AG04449 (cell line): ENCODE measurements at regions not wholly inside any gene's neighbourhood (a gene's known extent, or its start where the extent isn't known, plus 50 kb on each side); places are given as distances from the start of the nearest gene placed in this dataset.
A peak's percentile ranks its signal among the peaks of the same experiment; 100 is the strongest.

Experiments used
- CTCF ChIA-PET: fragments of 350-600 bp; formaldehyde crosslinking; extraction: SDS; loops from one replicate; lab custom pipeline; 2021; ENCODE audit warnings: antibody characterized with exemption; lab: Yijun Ruan, JAX
- POLR2A ChIA-PET: fragments of 400-600, 350-600 bp; formaldehyde crosslinking; extraction: SDS; loops from one replicate; lab custom pipeline; 2020; ENCODE audit warnings: antibody characterized with exemption, inconsistent platforms; lab: Yijun Ruan, JAX
- DNase-seq: peaks from one replicate; pipeline ENCODE4 v3.0.0-alpha.2; 2010; ENCODE audit warnings: low read depth, low spot score
- H3K4me3 ChIP-seq: 2 replicates; pipeline ENCODE4 v1.5.1; 2011; ENCODE audit warnings: low read depth, mild to moderate bottlenecking, control low read depth, low read length
- TF ChIP-seq, protein P1 (sequence below): IDR thresholded peaks from one replicate; pipeline ENCODE4 v1.5.1; 2011; ENCODE audit warnings: mild to moderate bottlenecking, moderate library complexity, low read length, control low read depth, inconsistent platforms; ENCODE audit not compliant: insufficient read depth; ENCODE audit errors: missing control alignments

DNA sequence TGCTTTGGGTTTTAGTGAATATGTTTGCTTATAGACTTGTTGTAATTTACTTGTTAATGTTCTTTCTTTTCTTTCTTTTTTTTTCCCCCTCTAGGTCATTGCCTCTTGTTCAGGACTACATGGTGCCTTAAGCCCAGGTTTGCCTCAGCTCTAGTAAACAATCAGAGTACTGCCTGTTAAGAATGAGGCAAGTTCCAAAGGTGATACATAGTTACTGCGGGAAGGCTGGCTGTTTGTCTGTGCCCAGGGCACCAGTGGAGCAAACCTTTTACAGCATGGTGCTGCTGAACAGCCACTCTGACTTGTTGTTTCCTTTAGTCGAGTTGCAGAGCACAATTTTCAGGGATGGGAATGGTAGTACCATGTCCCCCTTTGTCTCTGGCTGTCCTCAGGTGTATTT, 517.2 kb downstream of the NYAP2 start:
- POLR2A ChIA-PET: no interaction called here
- TF ChIP-seq, protein P1, sequence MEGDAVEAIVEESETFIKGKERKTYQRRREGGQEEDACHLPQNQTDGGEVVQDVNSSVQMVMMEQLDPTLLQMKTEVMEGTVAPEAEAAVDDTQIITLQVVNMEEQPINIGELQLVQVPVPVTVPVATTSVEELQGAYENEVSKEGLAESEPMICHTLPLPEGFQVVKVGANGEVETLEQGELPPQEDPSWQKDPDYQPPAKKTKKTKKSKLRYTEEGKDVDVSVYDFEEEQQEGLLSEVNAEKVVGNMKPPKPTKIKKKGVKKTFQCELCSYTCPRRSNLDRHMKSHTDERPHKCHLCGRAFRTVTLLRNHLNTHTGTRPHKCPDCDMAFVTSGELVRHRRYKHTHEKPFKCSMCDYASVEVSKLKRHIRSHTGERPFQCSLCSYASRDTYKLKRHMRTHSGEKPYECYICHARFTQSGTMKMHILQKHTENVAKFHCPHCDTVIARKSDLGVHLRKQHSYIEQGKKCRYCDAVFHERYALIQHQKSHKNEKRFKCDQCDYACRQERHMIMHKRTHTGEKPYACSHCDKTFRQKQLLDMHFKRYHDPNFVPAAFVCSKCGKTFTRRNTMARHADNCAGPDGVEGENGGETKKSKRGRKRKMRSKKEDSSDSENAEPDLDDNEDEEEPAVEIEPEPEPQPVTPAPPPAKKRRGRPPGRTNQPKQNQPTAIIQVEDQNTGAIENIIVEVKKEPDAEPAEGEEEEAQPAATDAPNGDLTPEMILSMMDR: no peak
- H3K4me3 ChIP-seq: no peak overlapping the region
- DNase-seq: no peak
- CTCF ChIA-PET: no interaction called here

DNA sequence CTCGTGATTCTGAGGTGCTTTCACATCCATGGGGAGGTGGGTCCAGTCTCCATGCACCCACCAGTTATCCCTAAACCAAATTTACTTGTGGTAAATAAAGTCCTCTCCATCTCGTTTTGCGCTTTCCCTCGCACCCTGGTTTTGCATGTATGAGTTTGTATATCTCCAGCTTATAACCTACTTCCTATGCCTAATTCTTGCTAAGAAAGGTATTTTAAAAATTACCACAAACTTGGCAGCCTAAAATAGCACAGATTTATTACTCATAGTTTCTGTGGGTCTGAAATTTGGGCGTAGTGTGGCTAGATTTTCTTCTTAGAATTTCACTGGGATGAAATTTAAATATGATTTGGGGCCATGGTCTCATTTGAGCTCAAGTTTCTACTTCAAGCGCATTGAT, 511.5 kb downstream of the NYAP2 start:
- POLR2A ChIA-PET: no interaction called here
- H3K4me3 ChIP-seq: no peak overlapping the region
- DNase-seq: no peak
- TF ChIP-seq, protein P1: no peak
- CTCF ChIA-PET: interaction anchor here (1.5 kb wide), 1 partner anchor 22 kb away, joined by 4 read pairs; no protein-coding TSS in a partner anchor

DNA sequence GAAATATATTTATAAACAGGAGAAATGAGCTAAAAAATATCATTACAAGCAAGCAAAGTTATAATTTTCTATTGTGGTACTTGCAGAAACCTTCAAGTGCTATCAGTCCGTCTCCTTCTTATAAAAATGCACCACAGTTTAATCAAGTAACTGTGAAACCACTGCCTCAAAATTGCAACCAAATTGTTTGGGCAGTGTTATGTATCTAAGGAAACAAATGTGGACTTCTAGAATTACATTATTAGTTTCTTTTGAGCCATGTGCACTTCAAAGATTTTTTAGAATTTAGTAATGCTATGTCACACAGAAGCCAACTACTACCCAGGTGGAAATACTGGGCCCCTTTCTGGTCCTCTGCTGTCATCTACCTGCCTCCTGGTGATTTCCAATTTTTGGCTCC, 495.6 kb downstream of the NYAP2 start:
- TF ChIP-seq, protein P1: no peak
- no peak for DNase-seq
- CTCF ChIA-PET: interaction anchor here (1.0 to 3.0 kb wide), 2 partner anchors 536 to 907 kb away, joined by 3 to 7 read pairs; no protein-coding TSS in a partner anchor
- H3K4me3 ChIP-seq: no peak overlapping the region
- POLR2A ChIA-PET: no interaction called here

DNA sequence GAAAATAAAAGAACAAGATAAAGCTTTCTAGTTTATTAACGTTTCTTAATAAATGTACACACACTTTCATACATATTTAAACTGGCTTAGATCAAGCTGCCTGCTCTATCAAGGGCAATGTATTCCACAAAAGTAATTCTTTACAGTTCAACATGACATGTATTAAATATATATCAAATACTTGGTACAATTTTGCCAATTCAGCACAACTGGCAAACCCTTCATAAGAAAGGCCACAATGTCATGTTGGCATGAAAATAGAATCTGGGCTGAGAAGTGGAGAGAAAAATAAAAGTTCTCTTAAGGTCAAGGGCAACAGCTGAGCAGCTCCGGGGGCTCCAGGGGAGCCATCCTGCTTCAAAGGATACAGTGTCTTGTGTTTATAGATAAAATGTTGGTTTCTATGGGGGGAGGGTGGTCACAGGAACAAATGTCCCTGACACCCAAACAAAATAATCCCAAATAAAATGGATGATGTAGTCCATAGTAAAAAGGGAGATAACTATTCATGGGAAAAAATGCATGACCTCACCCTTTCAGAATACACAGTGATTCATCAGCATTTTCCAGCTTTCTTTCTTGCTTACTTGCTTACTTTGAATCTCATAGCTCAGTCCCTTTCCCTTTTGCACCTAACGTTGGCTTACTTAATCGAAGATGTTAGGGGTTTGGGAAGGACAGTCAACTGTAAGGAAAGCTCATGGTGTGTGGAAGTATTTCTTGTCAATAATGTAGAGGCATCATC, 494.9 kb downstream of the NYAP2 start:
- CTCF ChIA-PET: interaction anchor here (1.0 to 3.0 kb wide), 2 partner anchors 536 to 908 kb away, joined by 3 to 7 read pairs; no protein-coding TSS in a partner anchor
- POLR2A ChIA-PET: no interaction called here

DNA sequence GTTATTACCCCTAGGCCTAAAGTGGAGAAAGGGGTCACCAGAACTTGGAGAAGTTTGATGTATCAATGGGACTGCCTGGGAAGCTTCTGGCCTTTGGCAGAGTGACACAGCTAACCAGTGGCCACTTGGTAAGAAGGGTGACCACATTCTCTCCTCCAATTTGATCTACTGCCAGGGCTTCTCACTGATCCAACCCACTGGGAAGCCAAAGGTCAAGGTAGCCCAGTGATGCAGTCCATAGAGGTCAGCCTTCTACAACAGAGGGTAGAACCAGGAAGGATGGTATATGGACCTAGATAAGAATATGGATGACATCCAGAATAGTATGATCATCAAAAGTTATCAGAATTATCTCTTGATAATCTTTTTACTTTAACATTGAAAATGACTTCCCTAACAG, 493.6 kb downstream of the NYAP2 start:
- ChIA-PET CTCF (interaction anchor here (3.0 kb wide), 1 partner anchor 909 kb away, joined by 7 read pairs; no protein-coding TSS in a partner anchor), POLR2A (no interaction called here)
- no peak for DNase-seq
- TF ChIP-seq, protein P1: no peak
- no peak overlapping the region for H3K4me3 ChIP-seq

More for the DNA sequence above, 494.9 kb downstream of the NYAP2 start:
- no peak overlapping the region for H3K4me3 ChIP-seq
- peak; percentile 17 for DNase-seq
- TF ChIP-seq, protein P1: no peak

DNA sequence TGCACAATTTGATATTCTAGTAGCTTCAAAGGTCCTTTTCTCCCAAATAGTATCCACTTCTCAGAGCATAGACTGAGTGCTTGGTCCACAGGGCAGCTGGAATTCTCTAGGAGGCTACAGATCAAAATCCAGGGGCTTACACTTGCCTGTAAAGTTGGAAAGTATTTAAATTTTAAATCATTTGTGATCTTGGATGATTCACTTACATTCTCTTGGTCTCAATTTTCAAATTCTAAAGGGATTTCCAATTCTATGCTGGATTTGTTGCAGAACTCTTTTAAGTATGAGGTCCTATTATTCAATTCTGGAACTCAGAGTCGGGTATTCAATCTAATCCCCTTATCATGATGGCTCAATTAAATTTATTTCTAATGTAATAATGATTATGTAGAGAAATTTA, 492.3 kb downstream of the NYAP2 start:
- CTCF ChIA-PET: interaction anchor here (1.0 kb wide), 1 partner anchor 908 kb away, joined by 5 read pairs; no protein-coding TSS in a partner anchor
- no peak overlapping the region for H3K4me3 ChIP-seq
- TF ChIP-seq, protein P1: no peak
- DNase-seq: no peak
- POLR2A ChIA-PET: no interaction called here
